ENCODE measurements at regions not wholly inside any gene's neighbourhood (a gene's known extent, or its start where the extent isn't known, plus 50 kb on each side); places are given as distances from the start of the nearest gene placed in this dataset.

DNA sequence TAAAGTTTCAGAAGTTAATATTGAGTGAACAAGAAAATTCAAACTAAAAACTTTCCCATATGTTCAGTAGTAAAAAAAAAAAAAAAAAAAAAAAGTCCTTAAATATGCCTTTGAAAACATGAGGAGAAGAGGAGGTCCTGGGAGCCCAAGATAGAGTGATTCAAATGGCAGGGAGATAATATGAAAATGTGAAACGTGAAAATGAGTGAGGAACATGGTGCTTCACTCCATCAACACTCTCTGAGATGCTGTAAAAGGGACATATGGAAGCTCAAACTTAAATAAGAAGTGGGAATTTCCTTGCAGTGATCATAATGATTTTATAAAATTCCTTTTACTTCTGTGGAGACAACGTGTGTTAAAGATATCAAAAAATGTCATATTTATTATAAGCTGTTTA is 423.9 kb downstream of the PABPC4L start:
- no peak for DNase-seq (ENCODE audit: extremely low spot score, unreplicated experiment)
- TF ChIP-seq, protein P1, sequence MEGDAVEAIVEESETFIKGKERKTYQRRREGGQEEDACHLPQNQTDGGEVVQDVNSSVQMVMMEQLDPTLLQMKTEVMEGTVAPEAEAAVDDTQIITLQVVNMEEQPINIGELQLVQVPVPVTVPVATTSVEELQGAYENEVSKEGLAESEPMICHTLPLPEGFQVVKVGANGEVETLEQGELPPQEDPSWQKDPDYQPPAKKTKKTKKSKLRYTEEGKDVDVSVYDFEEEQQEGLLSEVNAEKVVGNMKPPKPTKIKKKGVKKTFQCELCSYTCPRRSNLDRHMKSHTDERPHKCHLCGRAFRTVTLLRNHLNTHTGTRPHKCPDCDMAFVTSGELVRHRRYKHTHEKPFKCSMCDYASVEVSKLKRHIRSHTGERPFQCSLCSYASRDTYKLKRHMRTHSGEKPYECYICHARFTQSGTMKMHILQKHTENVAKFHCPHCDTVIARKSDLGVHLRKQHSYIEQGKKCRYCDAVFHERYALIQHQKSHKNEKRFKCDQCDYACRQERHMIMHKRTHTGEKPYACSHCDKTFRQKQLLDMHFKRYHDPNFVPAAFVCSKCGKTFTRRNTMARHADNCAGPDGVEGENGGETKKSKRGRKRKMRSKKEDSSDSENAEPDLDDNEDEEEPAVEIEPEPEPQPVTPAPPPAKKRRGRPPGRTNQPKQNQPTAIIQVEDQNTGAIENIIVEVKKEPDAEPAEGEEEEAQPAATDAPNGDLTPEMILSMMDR (IDR thresholded peaks at IDR 0.05): no peak
- H3K27ac Mint-ChIP-seq (ENCODE audit: unreplicated experiment): no peak overlapping the region
- H3K36me3 Mint-ChIP-seq (ENCODE audit: unreplicated experiment): no peaks in the 10 kb centered on the region
- no peaks in the 10 kb centered on the region for H3K9me3 Mint-ChIP-seq (ENCODE audit: unreplicated experiment)
- no peaks in the 10 kb centered on the region for H3K4me1 Mint-ChIP-seq (ENCODE audit: unreplicated experiment)
- H3K27me3 Mint-ChIP-seq (ENCODE audit: unreplicated experiment): no peaks in the 10 kb centered on the region
- H3K4me3 Mint-ChIP-seq (ENCODE audit: unreplicated experiment): no peak overlapping the region

DNA sequence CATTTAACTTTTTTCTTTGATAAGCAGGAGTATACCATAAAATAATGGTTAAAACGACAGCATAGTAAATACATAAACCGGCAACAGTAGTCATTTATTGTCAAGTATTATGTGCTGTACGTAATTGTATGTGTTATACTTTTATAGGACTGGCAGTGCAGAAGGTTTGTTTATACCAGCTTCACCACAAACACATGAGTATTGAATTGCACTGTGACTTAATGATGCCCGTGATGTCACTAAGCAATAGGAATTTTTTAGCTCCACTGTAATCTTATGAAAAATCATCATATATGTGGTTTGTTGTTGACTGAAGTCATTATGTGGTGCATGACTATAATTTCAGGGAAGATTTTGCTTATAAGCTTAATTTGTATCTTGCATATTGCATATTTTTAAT is 424.6 kb downstream of the PABPC4L start:
- H3K4me1 Mint-ChIP-seq (ENCODE audit: unreplicated experiment): no peaks in the 10 kb centered on the region
- H3K27ac Mint-ChIP-seq (ENCODE audit: unreplicated experiment): no peak overlapping the region
- no peak for DNase-seq (ENCODE audit: extremely low spot score, unreplicated experiment)
- no peaks in the 10 kb centered on the region for H3K36me3 Mint-ChIP-seq (ENCODE audit: unreplicated experiment)
- H3K27me3 Mint-ChIP-seq (ENCODE audit: unreplicated experiment): no peaks in the 10 kb centered on the region
- H3K4me3 Mint-ChIP-seq (ENCODE audit: unreplicated experiment): no peak overlapping the region
- H3K9me3 Mint-ChIP-seq (ENCODE audit: unreplicated experiment): peaks cover 4% of the 10 kb centered on the region
- TF ChIP-seq, protein P1 (IDR thresholded peaks at IDR 0.05): no peak

DNA sequence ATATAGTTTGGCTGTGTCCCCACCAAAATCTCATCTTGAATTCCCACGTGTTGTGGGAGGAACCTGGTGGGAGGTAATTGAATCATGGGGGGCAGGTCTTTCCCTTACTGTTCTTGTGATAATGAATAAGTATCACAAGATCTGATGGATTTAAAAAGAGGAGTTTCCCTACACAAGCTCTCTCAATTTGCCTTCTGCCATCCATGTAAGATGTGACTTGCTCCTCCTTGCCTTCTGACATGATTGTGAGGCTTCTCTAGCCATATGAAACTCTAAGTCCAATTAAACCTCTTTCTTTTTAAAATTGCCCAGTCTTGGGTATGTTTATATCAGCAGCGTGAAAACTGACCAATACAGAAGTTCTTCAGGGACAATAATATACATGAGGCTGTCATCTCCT is 425.1 kb downstream of the PABPC4L start:
- H3K27me3 Mint-ChIP-seq (ENCODE audit: unreplicated experiment): no peaks in the 10 kb centered on the region
- no peak overlapping the region for H3K27ac Mint-ChIP-seq (ENCODE audit: unreplicated experiment)
- no peak overlapping the region for H3K4me3 Mint-ChIP-seq (ENCODE audit: unreplicated experiment)
- H3K36me3 Mint-ChIP-seq (ENCODE audit: unreplicated experiment): no peaks in the 10 kb centered on the region
- peaks cover 4% of the 10 kb centered on the region for H3K9me3 Mint-ChIP-seq (ENCODE audit: unreplicated experiment)
- TF ChIP-seq, protein P1 (IDR thresholded peaks at IDR 0.05): no peak
- DNase-seq (ENCODE audit: extremely low spot score, unreplicated experiment): no peak
- H3K4me1 Mint-ChIP-seq (ENCODE audit: unreplicated experiment): no peaks in the 10 kb centered on the region

DNA sequence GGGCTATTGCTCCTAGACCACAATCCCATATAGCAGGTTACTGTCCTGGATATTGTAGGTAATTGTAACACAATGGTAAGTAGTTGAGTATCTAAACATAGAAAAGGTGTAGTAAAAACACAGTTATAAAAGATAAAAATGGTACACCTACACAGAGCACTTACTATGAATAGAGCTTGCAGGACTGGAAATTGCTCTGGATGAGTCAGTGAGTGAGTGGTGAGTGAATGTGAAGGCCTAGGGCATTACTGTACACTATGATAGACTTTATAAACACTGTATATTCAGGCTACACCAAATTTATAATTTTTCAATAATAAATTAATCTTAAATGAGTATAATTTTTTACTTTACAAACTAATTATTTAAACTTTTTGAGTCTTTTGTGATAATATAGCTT is 425.7 kb downstream of the PABPC4L start:
- Mint-ChIP-seq H3K9me3 (ENCODE audit: unreplicated experiment) (peaks cover 4% of the 10 kb centered on the region), H3K27me3 (ENCODE audit: unreplicated experiment) (no peaks in the 10 kb centered on the region), H3K36me3 (ENCODE audit: unreplicated experiment) (no peaks in the 10 kb centered on the region), H3K4me1 (ENCODE audit: unreplicated experiment) (no peaks in the 10 kb centered on the region), H3K4me3 (ENCODE audit: unreplicated experiment) (no peak overlapping the region), H3K27ac (ENCODE audit: unreplicated experiment) (no peak overlapping the region)
- DNase-seq (ENCODE audit: extremely low spot score, unreplicated experiment): no peak
- TF ChIP-seq, protein P1 (IDR thresholded peaks at IDR 0.05): no peak

DNA sequence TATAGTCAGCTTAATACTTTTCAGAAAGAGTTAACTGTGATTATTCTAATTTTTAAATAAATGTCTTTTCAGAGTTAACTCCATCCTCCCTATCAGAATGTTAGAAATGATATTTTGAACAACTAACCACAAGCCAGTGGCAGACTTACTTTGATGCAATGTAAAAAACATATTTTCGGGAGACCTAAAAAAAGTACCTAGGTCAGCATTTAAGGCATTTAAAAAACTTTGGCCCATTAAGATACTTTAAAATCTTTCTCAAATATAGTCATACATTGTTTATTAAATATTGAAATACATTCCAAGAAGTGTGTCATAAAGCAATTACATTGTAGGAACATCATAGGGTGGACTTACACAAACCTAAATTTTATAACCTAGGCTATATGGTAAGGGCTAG is 426.1 kb downstream of the PABPC4L start:
- H3K4me1 Mint-ChIP-seq (ENCODE audit: unreplicated experiment): no peaks in the 10 kb centered on the region
- no peak overlapping the region for H3K4me3 Mint-ChIP-seq (ENCODE audit: unreplicated experiment)
- TF ChIP-seq, protein P1 (IDR thresholded peaks at IDR 0.05): no peak
- no peaks in the 10 kb centered on the region for H3K27me3 Mint-ChIP-seq (ENCODE audit: unreplicated experiment)
- no peak for DNase-seq (ENCODE audit: extremely low spot score, unreplicated experiment)
- no peaks in the 10 kb centered on the region for H3K36me3 Mint-ChIP-seq (ENCODE audit: unreplicated experiment)
- H3K9me3 Mint-ChIP-seq (ENCODE audit: unreplicated experiment): peaks cover 6% of the 10 kb centered on the region
- no peak overlapping the region for H3K27ac Mint-ChIP-seq (ENCODE audit: unreplicated experiment)

All from osteocyte (in vitro differentiated cells).